ENCODE measurements at regions not wholly inside any gene's neighbourhood (a gene's known extent, or its start where the extent isn't known, plus 50 kb on each side); places are given as distances from the start of the nearest gene placed in this dataset.

DNA sequence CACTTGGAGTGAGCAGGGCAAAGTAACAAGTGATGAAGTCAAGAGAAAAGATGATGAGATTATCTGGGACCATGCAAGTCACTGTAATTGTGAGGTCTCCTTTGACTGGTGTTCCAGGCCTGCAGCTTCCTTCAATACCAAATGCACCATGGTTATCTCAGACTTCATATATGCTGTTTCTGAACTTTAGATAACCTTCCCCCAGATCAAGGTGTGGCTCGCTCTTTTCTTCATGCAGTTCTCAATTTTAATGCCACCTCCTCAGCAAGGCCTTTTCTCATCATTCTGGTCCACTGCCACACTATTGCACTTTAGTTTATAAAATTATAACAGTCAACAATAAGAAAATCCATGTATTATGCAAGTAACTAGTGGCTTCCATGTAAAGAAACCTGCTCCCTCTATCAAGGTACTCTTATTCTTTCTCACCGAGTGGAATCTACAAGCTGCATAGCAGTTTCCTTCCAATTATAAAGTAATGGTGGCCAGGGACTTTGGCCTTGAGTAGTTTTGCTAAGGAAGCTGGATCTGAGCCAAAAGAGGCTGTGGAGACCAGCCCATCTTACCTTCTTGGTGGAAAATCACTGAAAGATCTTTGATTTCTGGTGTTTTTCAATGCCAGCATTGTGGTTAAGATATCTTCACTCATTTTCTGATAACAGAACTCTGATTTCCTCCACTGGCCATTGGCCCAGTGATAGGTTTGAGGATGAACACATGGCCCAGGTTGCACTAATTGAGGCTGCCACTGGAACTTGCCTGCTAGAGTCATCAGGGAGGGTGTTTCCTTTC is 113.6 kb downstream of the KCNE4 start:
- CTCF ChIA-PET, result no interaction called here
- no peak overlapping the region for H2BK120ac ChIP-seq (ENCODE audit: low read depth, low read length)
- H2BK15ac ChIP-seq (ENCODE audit: low read depth, low read length), result no peak overlapping the region
- no TSS peak for BruUV-seq (replicated peaks)
- no peak overlapping the region for H3K9ac ChIP-seq (ENCODE audit: low read depth, low read length)
- no peak overlapping the region for H3K18ac ChIP-seq (ENCODE audit: low read depth, low read length)
- no peak overlapping the region for H2AFZ ChIP-seq (replicated peaks; ENCODE audit: low read length, poor library complexity)
- H4K5ac ChIP-seq (ENCODE audit: low read depth, low read length), result no peak overlapping the region
- WGBS, 2 experiments (ENCODE audit: extremely low coverage in 2 of 2, insufficient read length in 1 of 2), result no CpG with 5 or more reads among the region's 2 CpGs
- no peaks in the 10 kb centered on the region for H4K20me1 ChIP-seq (ENCODE audit: insufficient read depth, low read length)
- H3K9me1 ChIP-seq (ENCODE audit: insufficient read depth, low read length), result no peaks in the 10 kb centered on the region
- no peaks in the 10 kb centered on the region for H3K27me3 ChIP-seq (ENCODE audit: control insufficient read depth, insufficient read depth, low read length)
- intact Hi-C loops (cut with micrococcal nuclease) (no loop called here), in situ Hi-C loops (cut with MboI; ENCODE audit: low sequenced_read_pairs) (no loop called here), dilution Hi-C loops (cut with HindIII; ENCODE audit: low sequenced_read_pairs, unreplicated experiment) (no loop called here)
- POLR2A ChIA-PET (ENCODE audit: unreplicated experiment), result no interaction called here
- no peaks in the 10 kb centered on the region for H3K9me3 ChIP-seq (ENCODE audit: control insufficient read depth, insufficient read depth, low read length)
- H2BK20ac ChIP-seq (ENCODE audit: low read depth, low read length), result no peak overlapping the region
- H3K79me1 ChIP-seq (ENCODE audit: low read depth in 1 of 2, low read length in 2 of 2), result no peaks in the 10 kb centered on the region
- no peak overlapping the region for H3K14ac ChIP-seq (replicated peaks; ENCODE audit: low read depth, low read length)
- H3K4me2 ChIP-seq (ENCODE audit: low read depth, low read length), result no peak overlapping the region
- no peak overlapping the region for H3K56ac ChIP-seq (ENCODE audit: extremely low read depth, insufficient read depth, low read length)
- no peak overlapping the region for H2BK5ac ChIP-seq (ENCODE audit: low read depth, low read length, poor library complexity, severe bottlenecking)
- H3K23ac ChIP-seq (ENCODE audit: low read depth, low read length), result no peak overlapping the region
- no peak for ATAC-seq (ENCODE audit: low read depth)
- H3K4ac ChIP-seq (ENCODE audit: low read depth, low read length), result no peak overlapping the region
- H2AK5ac ChIP-seq (ENCODE audit: low read depth, low read length), result no peak overlapping the region
- H3K36me3 ChIP-seq (ENCODE audit: control insufficient read depth, insufficient read depth, low read length), result no peaks in the 10 kb centered on the region
- TF ChIP-seq, protein P1, sequence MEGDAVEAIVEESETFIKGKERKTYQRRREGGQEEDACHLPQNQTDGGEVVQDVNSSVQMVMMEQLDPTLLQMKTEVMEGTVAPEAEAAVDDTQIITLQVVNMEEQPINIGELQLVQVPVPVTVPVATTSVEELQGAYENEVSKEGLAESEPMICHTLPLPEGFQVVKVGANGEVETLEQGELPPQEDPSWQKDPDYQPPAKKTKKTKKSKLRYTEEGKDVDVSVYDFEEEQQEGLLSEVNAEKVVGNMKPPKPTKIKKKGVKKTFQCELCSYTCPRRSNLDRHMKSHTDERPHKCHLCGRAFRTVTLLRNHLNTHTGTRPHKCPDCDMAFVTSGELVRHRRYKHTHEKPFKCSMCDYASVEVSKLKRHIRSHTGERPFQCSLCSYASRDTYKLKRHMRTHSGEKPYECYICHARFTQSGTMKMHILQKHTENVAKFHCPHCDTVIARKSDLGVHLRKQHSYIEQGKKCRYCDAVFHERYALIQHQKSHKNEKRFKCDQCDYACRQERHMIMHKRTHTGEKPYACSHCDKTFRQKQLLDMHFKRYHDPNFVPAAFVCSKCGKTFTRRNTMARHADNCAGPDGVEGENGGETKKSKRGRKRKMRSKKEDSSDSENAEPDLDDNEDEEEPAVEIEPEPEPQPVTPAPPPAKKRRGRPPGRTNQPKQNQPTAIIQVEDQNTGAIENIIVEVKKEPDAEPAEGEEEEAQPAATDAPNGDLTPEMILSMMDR (conservative IDR thresholded peaks at IDR 0.05; ENCODE audit: low read depth, low read length), result no peak
- TF ChIP-seq MXI1 (IDR thresholded peaks at IDR 0.05; ENCODE audit: borderline replicate concordance, low read depth, low read length) (no peak), BHLHE40 (IDR thresholded peaks at IDR 0.05; ENCODE audit: low read depth, low read length) (no peak), SMC3 (IDR thresholded peaks at IDR 0.05; ENCODE audit: low read depth, low read length) (no peak), MAZ (IDR thresholded peaks at IDR 0.05; ENCODE audit: borderline replicate concordance, low read depth, low read length) (no peak), CHD1 (IDR thresholded peaks at IDR 0.05; ENCODE audit: low read depth, low read length) (no peak), RCOR1 (IDR thresholded peaks at IDR 0.05; ENCODE audit: insufficient replicate concordance, low read length) (no peak), NFE2L2 (IDR thresholded peaks at IDR 0.05; ENCODE audit: low read depth, low read length) (no peak), RFX5 (IDR thresholded peaks at IDR 0.05; ENCODE audit: low read depth, low read length) (no peak), FOS (IDR thresholded peaks at IDR 0.05; ENCODE audit: low read depth, low read length) (no peak), POLR2A (IDR thresholded peaks at IDR 0.05; ENCODE audit: low read depth, low read length) (no peak)
- TF ChIP-seq, protein P2, sequence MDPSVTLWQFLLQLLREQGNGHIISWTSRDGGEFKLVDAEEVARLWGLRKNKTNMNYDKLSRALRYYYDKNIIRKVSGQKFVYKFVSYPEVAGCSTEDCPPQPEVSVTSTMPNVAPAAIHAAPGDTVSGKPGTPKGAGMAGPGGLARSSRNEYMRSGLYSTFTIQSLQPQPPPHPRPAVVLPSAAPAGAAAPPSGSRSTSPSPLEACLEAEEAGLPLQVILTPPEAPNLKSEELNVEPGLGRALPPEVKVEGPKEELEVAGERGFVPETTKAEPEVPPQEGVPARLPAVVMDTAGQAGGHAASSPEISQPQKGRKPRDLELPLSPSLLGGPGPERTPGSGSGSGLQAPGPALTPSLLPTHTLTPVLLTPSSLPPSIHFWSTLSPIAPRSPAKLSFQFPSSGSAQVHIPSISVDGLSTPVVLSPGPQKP (IDR thresholded peaks at IDR 0.05; ENCODE audit: borderline replicate concordance, low read depth, low read length), result no peak
- TF ChIP-seq, protein P3, sequence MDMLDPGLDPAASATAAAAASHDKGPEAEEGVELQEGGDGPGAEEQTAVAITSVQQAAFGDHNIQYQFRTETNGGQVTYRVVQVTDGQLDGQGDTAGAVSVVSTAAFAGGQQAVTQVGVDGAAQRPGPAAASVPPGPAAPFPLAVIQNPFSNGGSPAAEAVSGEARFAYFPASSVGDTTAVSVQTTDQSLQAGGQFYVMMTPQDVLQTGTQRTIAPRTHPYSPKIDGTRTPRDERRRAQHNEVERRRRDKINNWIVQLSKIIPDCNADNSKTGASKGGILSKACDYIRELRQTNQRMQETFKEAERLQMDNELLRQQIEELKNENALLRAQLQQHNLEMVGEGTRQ (IDR thresholded peaks at IDR 0.05; ENCODE audit: low read depth, low read length), result no peak
- H4K8ac ChIP-seq (ENCODE audit: low read depth in 2 of 2, low read length in 2 of 2), result no peak overlapping the region
- no peak overlapping the region for H3K4me3 ChIP-seq (ENCODE audit: insufficient read depth, low read depth, low read length)
- H3K27ac ChIP-seq (ENCODE audit: insufficient read depth, low read length), result no peak overlapping the region
- no peak overlapping the region for H2AK9ac ChIP-seq (replicated peaks; ENCODE audit: low read depth, low read length, poor library complexity)
- no peak overlapping the region for H4K91ac ChIP-seq (ENCODE audit: insufficient read depth, low read depth, low read length)
- no peak for DNase-seq
- no peaks in the 10 kb centered on the region for H3K4me1 ChIP-seq (ENCODE audit: control insufficient read depth, insufficient read depth, low read length)

Measured in IMR-90 (cell line).